Activated gamma-delta T cell (primary cell): ENCODE measurements at regions not wholly inside any gene's neighbourhood (a gene's known extent, or its start where the extent isn't known, plus 50 kb on each side); places are given as distances from the start of the nearest gene placed in this dataset.

Experiments
- DNase-seq: peaks from one replicate; lab custom pipeline; 2025; lab: John Stamatoyannopoulos, UW

DNA sequence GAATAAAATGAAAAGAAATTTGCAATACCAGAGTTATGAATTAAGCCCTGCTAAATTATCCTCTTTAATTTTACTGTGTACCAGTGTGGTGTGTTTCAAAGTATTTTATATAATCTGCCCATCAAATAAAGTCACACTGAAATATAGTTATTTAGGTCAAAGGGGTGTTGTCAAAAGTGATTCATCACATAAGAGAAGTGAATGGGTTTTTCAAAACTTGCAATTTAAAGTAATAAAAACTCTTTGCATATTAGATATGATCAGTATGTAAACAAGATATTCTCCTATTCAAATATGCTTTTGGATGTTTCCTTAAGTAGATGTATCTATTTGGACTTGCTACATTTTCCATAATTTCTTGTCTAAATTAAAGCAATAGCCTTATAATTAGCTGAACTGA is 1183.0 kb upstream of the CDH18 start:
- DNase-seq = no peak

- no peak for DNase-seq
These were observed 1180.6 kb upstream of the CDH18 start for GRCh38 chr5:21168557-21168956.

GRCh38 chr5:21165344-21165743 is 1177.3 kb upstream of the CDH18 start:
- DNase-seq = no peak

- no peak for DNase-seq
These were observed 1176.4 kb upstream of the CDH18 start for GRCh38 chr5:21164425-21164824.

DNA sequence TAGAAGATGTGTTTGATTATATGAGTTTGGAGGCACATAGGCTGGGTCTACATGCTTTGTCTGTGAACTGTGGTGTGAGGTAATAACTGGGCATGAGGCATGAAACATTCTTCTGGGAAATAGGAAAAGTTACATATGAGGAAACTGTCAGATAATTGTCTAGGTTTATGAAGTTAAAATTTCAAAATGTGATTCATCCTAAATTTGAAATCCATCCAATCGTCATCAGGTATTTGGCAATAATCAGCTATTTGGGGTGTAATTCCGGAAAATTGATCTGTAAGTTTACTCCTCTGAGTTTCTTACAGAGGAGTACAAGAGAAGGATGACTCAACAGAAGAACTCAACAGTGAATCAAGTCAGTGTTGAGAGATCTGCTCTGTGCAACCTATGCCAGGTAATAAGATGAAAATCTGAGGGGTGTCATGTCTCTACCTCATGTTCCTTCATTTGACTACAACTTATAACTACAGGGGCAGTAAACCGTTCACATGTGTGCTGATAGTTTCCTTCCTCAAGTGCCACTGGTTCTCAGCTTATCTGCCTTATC is 1171.6 kb upstream of the CDH18 start:
- no peak for DNase-seq

DNA sequence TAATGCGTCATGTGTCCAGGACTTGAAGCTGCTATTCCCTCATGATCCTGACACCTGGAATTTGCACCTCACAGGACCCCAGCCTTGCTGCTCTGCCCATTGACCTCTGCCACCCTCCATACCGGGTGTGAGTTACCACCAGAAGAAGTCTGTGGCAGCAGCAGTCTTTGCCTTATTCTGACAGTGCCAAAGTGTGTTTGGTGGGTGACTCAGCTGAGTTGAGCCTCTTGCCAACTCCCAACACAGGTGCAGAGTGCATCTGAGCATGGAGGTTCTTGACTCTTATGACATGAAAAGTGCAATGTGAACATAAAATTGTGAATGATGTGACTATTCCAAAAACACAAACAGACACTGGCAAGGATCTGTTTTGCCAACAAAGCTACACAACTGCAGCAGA is 1166.5 kb upstream of the CDH18 start:
- no peak for DNase-seq

GRCh38 chr5:21152611-21153010 is 1164.6 kb upstream of the CDH18 start:
- DNase-seq = no peak

- DNase-seq = no peak
These were observed 1157.4 kb upstream of the CDH18 start for GRCh38 chr5:21145376-21145775.

GRCh38 chr5:21143686-21144085 is 1155.7 kb upstream of the CDH18 start:
- DNase-seq = no peak

GRCh38 chr5:21142791-21143190 is 1154.8 kb upstream of the CDH18 start:
- no peak for DNase-seq

DNA sequence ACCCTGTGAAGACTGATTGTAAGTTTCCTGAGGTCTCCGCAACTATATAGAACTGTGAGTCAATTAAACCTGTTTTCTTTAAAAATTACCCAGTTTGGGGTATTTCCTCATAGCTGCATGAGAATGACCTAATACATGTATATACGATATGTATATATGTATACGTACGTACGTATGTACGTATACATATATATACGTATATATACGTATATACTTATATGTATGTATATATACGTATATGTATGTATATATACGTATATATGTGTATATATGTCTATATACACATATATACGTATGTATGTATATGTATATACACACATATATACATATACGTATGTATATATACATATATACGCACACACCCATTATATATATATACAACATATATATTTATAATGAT is 1153.0 kb upstream of the CDH18 start:
- no peak for DNase-seq

DNA sequence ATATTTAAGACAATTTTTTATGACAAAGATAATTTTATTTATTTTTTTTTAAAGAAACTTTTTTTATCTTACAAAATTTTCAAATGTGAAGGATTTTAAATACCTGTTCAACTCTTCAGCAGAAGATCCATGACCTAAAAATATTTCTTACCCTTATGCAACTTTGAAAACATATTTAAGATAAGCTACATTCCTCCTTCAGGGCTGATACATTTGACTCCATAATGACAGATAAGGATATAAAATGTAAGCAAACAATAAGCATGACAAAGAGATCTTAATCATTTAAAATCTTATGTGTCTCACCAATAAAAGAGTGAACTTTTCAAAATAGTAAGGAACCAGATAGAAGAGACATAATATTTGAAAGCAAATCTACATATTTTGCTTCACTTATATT is 1138.2 kb upstream of the CDH18 start:
- no peak for DNase-seq

DNA sequence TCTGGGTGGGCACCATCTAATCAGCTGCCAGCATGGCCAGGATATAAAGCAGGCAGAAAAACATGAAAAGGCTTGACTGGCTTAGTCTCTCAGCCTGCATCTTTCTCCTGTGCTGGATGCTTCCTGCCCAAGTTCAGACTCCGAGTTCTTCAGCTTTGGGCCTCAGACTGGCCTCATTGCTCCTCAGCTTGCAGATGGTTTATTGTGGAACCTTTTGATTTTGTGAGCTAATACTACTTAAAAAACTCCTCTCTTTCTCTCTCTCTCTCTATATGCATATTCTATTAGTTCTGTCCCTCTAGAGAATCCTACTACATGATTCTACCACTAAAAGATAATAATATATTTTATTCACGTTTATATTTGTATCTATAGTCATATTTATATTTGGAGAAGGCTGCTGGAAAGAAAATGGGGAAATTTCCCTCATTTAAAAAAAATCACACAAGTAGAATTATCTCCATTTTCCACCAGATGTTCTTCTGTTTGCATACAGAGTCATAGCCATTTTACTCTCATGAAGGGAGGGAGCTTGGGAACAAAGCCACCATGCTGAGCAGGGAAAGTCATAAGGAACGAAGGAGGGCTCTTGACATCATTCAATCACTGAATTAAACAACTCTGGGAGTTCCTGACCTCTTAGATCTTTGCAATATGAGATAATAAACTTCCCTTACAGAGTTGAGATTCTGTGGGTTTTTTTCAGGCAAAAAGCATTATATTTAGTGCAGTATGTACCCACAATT is 1137.4 kb upstream of the CDH18 start:
- DNase-seq = no peak

DNA sequence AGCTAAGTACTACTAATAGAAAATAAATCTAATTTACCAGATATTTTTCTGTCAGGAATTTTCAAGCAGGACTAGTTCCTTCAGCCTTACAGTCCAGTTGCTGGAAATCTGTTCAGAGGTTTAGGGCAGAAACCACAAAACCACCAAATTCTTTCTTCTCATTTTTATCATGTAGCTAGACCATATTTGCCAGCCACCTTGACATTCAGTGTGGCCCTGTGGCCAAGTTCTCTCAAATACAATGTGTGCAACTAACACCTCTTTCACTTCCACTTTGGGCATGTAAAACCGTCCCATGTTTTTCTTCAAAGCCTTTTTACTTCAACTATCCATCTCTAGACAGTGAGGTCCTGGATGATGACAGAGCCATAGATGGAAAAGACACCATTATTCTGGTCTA is 1133.2 kb upstream of the CDH18 start:
- DNase-seq = no peak

- no peak for DNase-seq
These were observed 1109.7 kb upstream of the CDH18 start for GRCh38 chr5:21097661-21098060.

GRCh38 chr5:21094619-21095018 is 1106.6 kb upstream of the CDH18 start:
- DNase-seq = no peak

DNA sequence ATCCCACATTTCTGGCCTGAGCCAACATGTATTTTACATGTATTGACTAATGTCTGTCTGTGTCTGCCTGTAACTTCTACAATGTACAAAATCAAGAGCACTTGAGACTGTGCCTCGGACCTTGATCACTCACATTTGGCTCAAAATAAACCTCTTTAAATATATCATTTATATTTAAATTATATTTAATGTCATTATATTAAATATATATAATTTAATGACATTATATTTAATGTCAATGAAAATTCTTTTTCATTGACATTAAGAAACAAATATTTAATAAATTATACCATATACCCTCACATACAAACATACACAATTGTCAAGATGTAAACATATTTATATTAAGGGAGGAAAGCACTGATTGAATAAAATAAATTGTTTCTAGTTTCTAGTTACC is 1099.8 kb upstream of the CDH18 start:
- no peak for DNase-seq

GRCh38 chr5:21085791-21086190 is 1097.8 kb upstream of the CDH18 start:
- DNase-seq = no peak

DNA sequence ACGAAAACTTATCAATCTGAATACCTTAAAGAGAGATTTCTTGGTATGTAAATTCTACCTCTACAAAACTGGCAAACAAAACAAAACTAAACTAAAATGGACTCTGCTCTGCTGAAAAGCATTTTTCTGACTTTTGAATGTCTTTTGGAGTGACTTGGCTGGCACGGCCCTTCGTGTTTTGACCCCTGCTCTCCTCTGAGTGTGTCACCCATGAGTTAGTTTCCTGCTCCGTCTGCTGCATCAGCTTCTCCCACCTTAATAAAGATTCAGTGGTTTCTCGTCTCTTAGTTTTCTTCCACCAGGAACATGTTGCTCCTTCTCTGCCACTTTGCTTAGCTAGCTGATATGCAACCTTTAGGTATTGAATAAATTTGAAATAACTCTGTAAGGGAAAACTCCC is 1084.0 kb upstream of the CDH18 start:
- no peak for DNase-seq

- DNase-seq = no peak
These were observed 1083.4 kb upstream of the CDH18 start for GRCh38 chr5:21071421-21071820.

- DNase-seq = no peak
These were observed 1082.9 kb upstream of the CDH18 start for GRCh38 chr5:21070858-21071257.

DNA sequence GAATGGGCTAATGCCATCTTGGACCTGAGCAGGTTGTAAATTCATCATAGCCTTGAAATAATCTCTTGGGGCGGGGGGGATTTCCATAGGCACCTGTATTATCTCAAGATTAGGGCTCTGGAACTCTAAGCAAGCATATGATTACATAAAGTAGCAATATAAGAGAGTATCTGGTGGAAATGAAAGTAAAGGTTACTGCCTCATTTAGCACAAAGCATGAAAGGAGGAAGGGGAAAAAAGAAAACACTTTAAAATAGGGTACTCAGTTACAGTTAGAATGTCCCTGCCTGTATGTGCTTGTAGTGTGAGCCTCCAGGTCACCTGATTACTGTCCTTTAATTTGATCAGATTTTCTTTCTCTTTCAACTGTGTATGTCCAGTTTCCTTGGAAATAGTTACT is 1079.7 kb upstream of the CDH18 start:
- no peak for DNase-seq

- no peak for DNase-seq
These were observed 1075.1 kb upstream of the CDH18 start for GRCh38 chr5:21063146-21063545.

DNA sequence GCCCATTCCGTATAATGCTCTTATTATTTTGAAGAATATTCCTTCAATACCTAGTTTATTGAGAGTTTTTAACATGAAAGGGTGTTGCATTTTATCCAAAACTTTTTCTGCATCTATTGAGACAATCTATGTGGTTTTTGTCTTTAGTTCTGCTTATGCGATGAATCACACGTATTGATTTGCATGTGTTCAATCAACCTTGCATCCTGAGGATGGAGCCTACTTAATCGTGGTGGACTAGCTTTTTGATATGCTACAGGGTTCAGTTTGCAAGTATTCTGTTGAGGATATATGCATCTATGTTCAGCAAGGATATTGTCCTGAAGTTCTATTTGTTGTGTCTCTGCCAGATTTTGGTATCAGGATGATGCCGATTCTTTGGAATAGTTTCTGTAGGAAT is 1070.3 kb upstream of the CDH18 start:
- DNase-seq = no peak
